Transverse colon (tissue), 4 donors: ENCODE measurements at regions not wholly inside any gene's neighbourhood (a gene's known extent, or its start where the extent isn't known, plus 50 kb on each side); places are given as distances from the start of the nearest gene placed in this dataset.
"Not testable (repeated sequence)": the region's sequence is repeated elsewhere in the genome, so short reads cannot be mapped to it uniquely, and the experiment has no call there.

Source experiments
- DNase-seq: peaks from one replicate; pipeline ENCODE4 v3.0.0-alpha.2; 2019
- H3K27ac ChIP-seq, 4 donors: fragments of 200-600 bp; sonication (generic); 2 replicates each; pipeline ENCODE4 v1.5.1; 2016 to 2018; ENCODE audit warnings: inconsistent platforms in 4 of 4
- H3K27me3 ChIP-seq: fragments of 200-600 bp; sonication (generic); 2 replicates; pipeline ENCODE4 v1.5.1; 2017; ENCODE audit warnings: inconsistent platforms
- H3K36me3 ChIP-seq, 4 donors: fragments of 200-600 bp; sonication (generic); 2 replicates each; pipeline ENCODE4 v1.5.1; 2017 to 2019; ENCODE audit warnings: inconsistent platforms in 4 of 4
- H3K4me1 ChIP-seq, 4 donors: fragments of 200-600 bp; sonication (generic); 2 replicates each; pipeline ENCODE4 v1.5.1; 2017 to 2020; ENCODE audit warnings: inconsistent platforms in 4 of 4
- H3K4me3 ChIP-seq, 4 donors: fragments of 200-600 bp; sonication (generic); 1 replicate in 1 of 4; 2 replicates in 3 of 4; pipeline versions ENCODE4 v1.5.1 to v1.6.1; 2017 to 2019; ENCODE audit warnings: inconsistent platforms in 4 of 4
- H3K9me3 ChIP-seq, 2 donors: fragments of 200-600 bp; sonication (generic); 2 replicates each; pipeline ENCODE4 v1.5.1; 2017 to 2019; ENCODE audit warnings: inconsistent platforms in 2 of 2
- WGBS, 2 donors: methylation state at CpG; one replicate each; pipeline ENCODE4 v1.1.5; 2018; ENCODE audit warnings: low coverage in 1 of 2; 5-methylcytosine and 5-hydroxymethylcytosine counted together
- in situ Hi-C, 4 donors: fragments of 200-750 bp; cut with MboI; loops; one replicate each; pipeline versions ENCODE4 v1.15.0 to v1.15.1; 2017; ENCODE audit warnings: low sequenced_read_pairs in 3 of 4, low pct_ligation_motif_present in 1 of 4, low pct_unique_long_range_greater_than_20kb in 1 of 4
- intact Hi-C: fragments of 100-400 bp; cut with DNase I; formaldehyde crosslinking; loops from one replicate; pipeline ENCODE4 v1.15.1; 2023; ENCODE audit warnings: low total_unique reads

DNA sequence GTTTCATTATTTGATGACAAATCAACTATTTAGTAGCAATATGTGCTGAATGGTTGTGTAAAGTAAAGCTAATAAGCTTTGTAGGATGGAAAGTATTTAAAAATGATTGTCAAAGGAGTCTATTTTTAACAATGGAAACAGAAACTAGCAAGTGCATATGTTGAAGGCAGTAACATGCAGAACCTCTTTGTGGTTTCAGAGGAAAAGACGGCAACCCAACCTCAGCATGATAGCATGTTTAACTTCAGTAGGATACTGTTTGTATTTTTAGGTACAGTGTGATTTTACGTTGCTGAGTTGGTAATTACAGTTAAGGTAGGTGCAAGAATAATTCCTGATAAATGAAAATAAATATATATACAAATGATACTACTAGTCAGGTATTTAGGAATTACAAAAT is 545.4 kb downstream of the CDY1 start:
- DNase-seq, in situ Hi-C loops, H3K4me3 ChIP-seq, H3K9me3 ChIP-seq, H3K36me3 ChIP-seq, H3K27me3 ChIP-seq, intact Hi-C loops, H3K4me1 ChIP-seq, H3K27ac ChIP-seq: not testable (repeated sequence)
- no CpG with 5 or more reads among the region's 2 CpGs for WGBS, 2 donors

- H3K36me3 ChIP-seq, H3K27me3 ChIP-seq, intact Hi-C loops, H3K4me3 ChIP-seq, H3K4me1 ChIP-seq, DNase-seq, H3K27ac ChIP-seq, in situ Hi-C loops, H3K9me3 ChIP-seq: not testable (repeated sequence)
- WGBS, 2 donors = no CpG with 5 or more reads among the region's 6 CpGs
Measured at GRCh38 chrY:26179326-26179725, 557.4 kb downstream of the CDY1 start.

GRCh38 chrY:26224974-26225373 is 603.1 kb downstream of the CDY1 start:
- H3K27ac ChIP-seq, intact Hi-C loops, H3K4me3 ChIP-seq, DNase-seq, H3K36me3 ChIP-seq, H3K9me3 ChIP-seq, H3K27me3 ChIP-seq, H3K4me1 ChIP-seq, in situ Hi-C loops: not testable (repeated sequence)
- no CpG with 5 or more reads among the region's 1 CpG for whole genome bisulfite sequencing, 2 donors

- H3K27ac ChIP-seq, H3K36me3 ChIP-seq, H3K9me3 ChIP-seq, H3K4me3 ChIP-seq, H3K4me1 ChIP-seq, in situ Hi-C loops, H3K27me3 ChIP-seq, intact Hi-C loops, DNase-seq: not testable (repeated sequence)
- WGBS, 2 donors = no CpG with 5 or more reads among the region's 1 CpG
Measured at GRCh38 chrY:26225468-26225867, 603.6 kb downstream of the CDY1 start.

- no CpG with 5 or more reads among the region's 5 CpGs for WGBS, 2 donors
Measured at GRCh38 chrY:26240944-26241343, 619.0 kb downstream of the CDY1 start.

GRCh38 chrY:26254262-26254661 is 632.3 kb downstream of the CDY1 start:
- in situ Hi-C loops, H3K27ac ChIP-seq, H3K36me3 ChIP-seq, DNase-seq, H3K4me1 ChIP-seq, H3K27me3 ChIP-seq, H3K4me3 ChIP-seq, intact Hi-C loops, H3K9me3 ChIP-seq: not testable (repeated sequence)

More at GRCh38 chrY:26240944-26241343, 619.0 kb downstream of the CDY1 start:
- DNase-seq, in situ Hi-C loops, H3K4me1 ChIP-seq, H3K4me3 ChIP-seq, H3K36me3 ChIP-seq, H3K27me3 ChIP-seq, intact Hi-C loops, H3K27ac ChIP-seq, H3K9me3 ChIP-seq: not testable (repeated sequence)

GRCh38 chrY:26265449-26265848 is 643.5 kb downstream of the CDY1 start:
- H3K27ac ChIP-seq, H3K36me3 ChIP-seq, DNase-seq, H3K4me3 ChIP-seq, H3K9me3 ChIP-seq, in situ Hi-C loops, H3K27me3 ChIP-seq, intact Hi-C loops, H3K4me1 ChIP-seq: not testable (repeated sequence)
- WGBS, 2 donors = no CpG with 5 or more reads among the region's 3 CpGs

- no CpG with 5 or more reads among the region's 3 CpGs for WGBS, 2 donors
- intact Hi-C loops, in situ Hi-C loops, H3K27me3 ChIP-seq, DNase-seq, H3K9me3 ChIP-seq, H3K36me3 ChIP-seq, H3K4me3 ChIP-seq, H3K27ac ChIP-seq, H3K4me1 ChIP-seq: not testable (repeated sequence)
Measured at GRCh38 chrY:26268421-26268820, 646.5 kb downstream of the CDY1 start.

GRCh38 chrY:26268934-26269333 is 647.0 kb downstream of the CDY1 start:
- no CpG with 5 or more reads among the region's 2 CpGs for WGBS, 2 donors
- DNase-seq, H3K27me3 ChIP-seq, H3K36me3 ChIP-seq, H3K4me3 ChIP-seq, in situ Hi-C loops, H3K9me3 ChIP-seq, H3K27ac ChIP-seq, intact Hi-C loops, H3K4me1 ChIP-seq: not testable (repeated sequence)

DNA sequence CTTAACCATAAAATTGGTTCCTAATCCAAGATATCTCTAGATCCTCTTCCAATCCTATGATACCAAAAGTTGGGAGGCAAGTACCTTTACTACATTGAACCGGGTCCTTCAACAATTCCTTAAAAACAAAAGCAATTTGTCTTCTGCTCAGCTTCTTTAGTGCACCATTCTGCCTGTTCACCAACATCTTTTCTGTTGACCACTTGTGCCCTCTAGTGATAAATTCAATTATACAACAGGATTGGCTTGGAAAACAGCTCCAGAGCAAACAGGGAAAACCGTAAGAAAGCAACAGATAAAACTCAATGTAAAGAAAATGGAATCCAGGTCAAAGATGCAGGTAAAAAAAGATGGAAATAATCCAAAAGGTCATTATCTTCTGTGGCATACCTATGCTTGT is 651.2 kb downstream of the CDY1 start:
- H3K4me3 ChIP-seq, H3K27ac ChIP-seq, H3K4me1 ChIP-seq, H3K9me3 ChIP-seq, H3K36me3 ChIP-seq, DNase-seq, H3K27me3 ChIP-seq, intact Hi-C loops, in situ Hi-C loops: not testable (repeated sequence)
- WGBS, 2 donors = no CpG with 5 or more reads among the region's 2 CpGs

DNA sequence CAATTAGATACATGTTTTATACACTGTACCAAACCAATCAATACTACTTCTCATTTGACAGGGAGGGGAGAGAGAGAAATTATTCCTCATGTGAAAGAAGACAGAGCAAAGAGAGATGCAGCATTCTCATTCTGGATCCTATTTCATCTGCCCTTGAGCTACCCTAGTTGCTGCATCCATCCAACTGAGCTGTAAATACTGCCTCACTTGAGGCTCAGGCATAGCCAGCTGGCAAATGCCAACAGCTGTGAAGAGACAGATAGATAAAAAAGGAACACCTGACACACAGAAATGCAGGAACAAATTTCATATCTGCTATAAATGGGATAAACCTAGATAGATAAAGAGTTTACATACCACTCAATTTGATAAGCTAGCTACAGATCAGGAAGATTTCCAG is 684.1 kb downstream of the CDY1 start:
- H3K36me3 ChIP-seq, DNase-seq, in situ Hi-C loops, intact Hi-C loops, H3K4me3 ChIP-seq, H3K9me3 ChIP-seq, H3K27me3 ChIP-seq, H3K27ac ChIP-seq, H3K4me1 ChIP-seq: not testable (repeated sequence)
